ENCODE measurements at regions not wholly inside any gene's neighbourhood (a gene's known extent, or its start where the extent isn't known, plus 50 kb on each side); places are given as distances from the start of the nearest gene placed in this dataset.

GRCh38 chr3:22885574-22886341 is 317.4 kb upstream of the UBE2E2 start:
- H3K9me3 Mint-ChIP-seq (ENCODE audit: low read depth, unreplicated experiment) = no peaks in the 10 kb centered on the region
- no TSS peak for BruUV-seq (replicated peaks)
- H3K27me3 Mint-ChIP-seq (ENCODE audit: unreplicated experiment) = peaks cover 6% of the 10 kb centered on the region
- H3K27ac Mint-ChIP-seq (ENCODE audit: unreplicated experiment) = no peak overlapping the region
- no peaks in the 10 kb centered on the region for H3K36me3 Mint-ChIP-seq (ENCODE audit: insufficient read depth, unreplicated experiment)
- CTCF ChIA-PET = no interaction called here
- DNase-seq = no peak
- intact Hi-C loops (cut with micrococcal nuclease; ENCODE audit: unreplicated experiment) = loop anchor here (2.0 to 5.0 kb wide), 2 partner anchors 708 to 797 kb away; no protein-coding TSS in a partner anchor
- H3K4me3 Mint-ChIP-seq (ENCODE audit: low read depth, unreplicated experiment) = no peak overlapping the region
- no peaks in the 10 kb centered on the region for H3K4me1 Mint-ChIP-seq (ENCODE audit: low read depth, unreplicated experiment)
- TF ChIP-seq, protein P1, sequence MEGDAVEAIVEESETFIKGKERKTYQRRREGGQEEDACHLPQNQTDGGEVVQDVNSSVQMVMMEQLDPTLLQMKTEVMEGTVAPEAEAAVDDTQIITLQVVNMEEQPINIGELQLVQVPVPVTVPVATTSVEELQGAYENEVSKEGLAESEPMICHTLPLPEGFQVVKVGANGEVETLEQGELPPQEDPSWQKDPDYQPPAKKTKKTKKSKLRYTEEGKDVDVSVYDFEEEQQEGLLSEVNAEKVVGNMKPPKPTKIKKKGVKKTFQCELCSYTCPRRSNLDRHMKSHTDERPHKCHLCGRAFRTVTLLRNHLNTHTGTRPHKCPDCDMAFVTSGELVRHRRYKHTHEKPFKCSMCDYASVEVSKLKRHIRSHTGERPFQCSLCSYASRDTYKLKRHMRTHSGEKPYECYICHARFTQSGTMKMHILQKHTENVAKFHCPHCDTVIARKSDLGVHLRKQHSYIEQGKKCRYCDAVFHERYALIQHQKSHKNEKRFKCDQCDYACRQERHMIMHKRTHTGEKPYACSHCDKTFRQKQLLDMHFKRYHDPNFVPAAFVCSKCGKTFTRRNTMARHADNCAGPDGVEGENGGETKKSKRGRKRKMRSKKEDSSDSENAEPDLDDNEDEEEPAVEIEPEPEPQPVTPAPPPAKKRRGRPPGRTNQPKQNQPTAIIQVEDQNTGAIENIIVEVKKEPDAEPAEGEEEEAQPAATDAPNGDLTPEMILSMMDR (IDR thresholded peaks at IDR 0.05; ENCODE audit: unreplicated experiment) = no peak

DNA sequence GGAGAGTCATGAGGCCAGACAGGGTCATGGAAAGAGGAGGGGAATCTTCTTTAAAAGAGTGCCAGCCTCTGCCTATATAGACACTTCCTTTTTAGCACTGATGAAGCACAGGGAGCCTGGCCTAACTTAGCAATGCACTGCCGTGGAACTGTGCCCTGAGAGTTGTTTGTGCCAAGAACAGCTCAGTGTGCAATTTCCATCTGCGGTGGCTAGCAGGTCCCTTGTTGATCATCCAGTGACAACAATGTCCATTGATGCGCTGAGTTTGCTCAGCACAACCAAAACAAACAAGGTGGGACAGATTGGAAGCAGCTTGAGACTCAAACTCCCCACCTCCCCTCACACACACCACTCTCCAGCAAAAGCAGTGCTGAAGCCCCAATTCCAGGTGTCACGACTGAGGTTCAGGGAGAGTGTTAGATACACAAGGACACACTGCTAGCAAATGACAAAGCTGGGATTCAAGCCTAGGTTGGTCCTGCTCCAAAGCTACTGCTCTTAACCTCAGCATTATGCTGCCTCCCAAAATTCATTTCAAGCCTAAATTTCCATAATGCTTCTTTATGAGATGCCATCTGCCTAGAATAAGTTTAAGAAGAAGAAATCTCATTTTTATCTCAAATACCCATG is 316.6 kb upstream of the UBE2E2 start:
- no peak for DNase-seq
- no TSS peak for BruUV-seq (replicated peaks)
- Mint-ChIP-seq H3K4me3 (ENCODE audit: low read depth, unreplicated experiment) (no peak overlapping the region), H3K9me3 (ENCODE audit: low read depth, unreplicated experiment) (no peaks in the 10 kb centered on the region), H3K27ac (ENCODE audit: unreplicated experiment) (no peak overlapping the region), H3K27me3 (ENCODE audit: unreplicated experiment) (peaks cover 14% of the 10 kb centered on the region), H3K4me1 (ENCODE audit: low read depth, unreplicated experiment) (no peaks in the 10 kb centered on the region), H3K36me3 (ENCODE audit: insufficient read depth, unreplicated experiment) (no peaks in the 10 kb centered on the region)
- TF ChIP-seq, protein P1 (IDR thresholded peaks at IDR 0.05; ENCODE audit: unreplicated experiment) = no peak
- CTCF ChIA-PET = interaction anchor here (0.5 kb wide), 1 partner anchor 640 kb away, joined by 3 read pairs; no protein-coding TSS in a partner anchor
- intact Hi-C loops (cut with micrococcal nuclease; ENCODE audit: unreplicated experiment) = loop anchor here (1.0 to 5.0 kb wide), 4 partner anchors 156 to 798 kb away; no protein-coding TSS in a partner anchor

- intact Hi-C loops (cut with micrococcal nuclease; ENCODE audit: unreplicated experiment) = loop anchor here (1.0 to 5.0 kb wide), 4 partner anchors 157 to 799 kb away; no protein-coding TSS in a partner anchor
- Mint-ChIP-seq H3K36me3 (ENCODE audit: insufficient read depth, unreplicated experiment) (no peaks in the 10 kb centered on the region), H3K4me3 (ENCODE audit: low read depth, unreplicated experiment) (no peak overlapping the region), H3K4me1 (ENCODE audit: low read depth, unreplicated experiment) (no peaks in the 10 kb centered on the region), H3K27me3 (ENCODE audit: unreplicated experiment) (peaks cover 20% of the 10 kb centered on the region), H3K27ac (ENCODE audit: unreplicated experiment) (no peak overlapping the region), H3K9me3 (ENCODE audit: low read depth, unreplicated experiment) (no peaks in the 10 kb centered on the region)
- TF ChIP-seq, protein P1 (IDR thresholded peaks at IDR 0.05; ENCODE audit: unreplicated experiment) = peak; percentile 29
- peak; percentile 34 for DNase-seq
- CTCF ChIA-PET = no interaction called here
- no TSS peak for BruUV-seq (replicated peaks)
Observed at GRCh38 chr3:22887664-22888291, 315.3 kb upstream of the UBE2E2 start.

DNA sequence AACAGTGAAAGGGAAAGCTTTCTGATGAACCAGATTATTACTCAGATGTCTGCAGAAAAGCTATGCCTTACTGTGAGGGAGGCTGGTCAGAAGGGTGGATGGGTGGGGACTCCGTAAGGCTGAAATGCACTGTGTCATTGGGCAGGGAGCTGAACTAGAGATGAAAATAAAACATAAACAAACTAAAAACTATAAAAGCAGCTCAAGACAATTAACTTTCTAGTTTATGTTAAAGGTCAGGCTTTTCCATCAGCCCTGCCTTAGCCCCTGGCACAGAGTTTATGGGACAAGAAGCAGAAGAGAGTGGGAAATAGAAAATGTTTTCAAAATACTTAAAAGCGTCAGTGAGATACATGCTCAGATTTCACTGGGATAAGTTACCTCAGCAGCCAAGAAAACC is 310.0 kb upstream of the UBE2E2 start:
- no TSS peak for BruUV-seq (replicated peaks)
- TF ChIP-seq, protein P1 (IDR thresholded peaks at IDR 0.05; ENCODE audit: unreplicated experiment) = no peak
- no peaks in the 10 kb centered on the region for H3K4me1 Mint-ChIP-seq (ENCODE audit: low read depth, unreplicated experiment)
- peaks cover 34% of the 10 kb centered on the region for H3K27me3 Mint-ChIP-seq (ENCODE audit: unreplicated experiment)
- intact Hi-C loops (cut with micrococcal nuclease; ENCODE audit: unreplicated experiment) = no loop called here
- no peaks in the 10 kb centered on the region for H3K36me3 Mint-ChIP-seq (ENCODE audit: insufficient read depth, unreplicated experiment)
- no peaks in the 10 kb centered on the region for H3K9me3 Mint-ChIP-seq (ENCODE audit: low read depth, unreplicated experiment)
- no peak overlapping the region for H3K4me3 Mint-ChIP-seq (ENCODE audit: low read depth, unreplicated experiment)
- H3K27ac Mint-ChIP-seq (ENCODE audit: unreplicated experiment) = no peak overlapping the region
- CTCF ChIA-PET = interaction anchor here (0.6 kb wide), 1 partner anchor 1045 kb away, joined by 3 read pairs; no protein-coding TSS in a partner anchor
- DNase-seq = no peak

Data from Calu3 (cell line).